ENCODE measurements at regions not wholly inside any gene's neighbourhood (a gene's known extent, or its start where the extent isn't known, plus 50 kb on each side); places are given as distances from the start of the nearest gene placed in this dataset.

DNA sequence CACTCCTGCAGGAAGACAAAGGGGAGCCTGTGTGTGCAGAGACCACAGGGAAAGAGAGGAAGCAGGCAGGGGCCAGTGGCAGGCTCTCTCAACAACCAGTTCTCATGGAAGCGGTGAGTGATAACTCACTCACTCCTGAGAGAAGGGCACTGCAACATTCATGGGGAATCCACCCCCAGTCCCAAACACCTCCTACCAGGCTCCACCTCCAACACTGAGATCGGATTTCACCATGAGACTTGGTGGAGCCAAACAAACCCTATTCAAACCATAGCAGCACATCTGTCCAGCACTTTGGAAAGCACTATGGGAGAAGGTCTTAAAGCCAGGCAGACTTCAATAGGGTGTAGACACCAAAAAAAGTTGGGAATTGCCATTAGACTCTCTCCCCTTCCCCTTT lies 345.7 kb upstream of the SPRED2 start:
- DNase-seq (ENCODE audit: low read depth) = no peak
- Histone ChIP-seq H3K4me3 (ENCODE audit: low read depth, low read length) (no peak overlapping the region), H3K27me3 (ENCODE audit: control insufficient read depth, insufficient read depth, low read length) (no peaks in the 10 kb centered on the region), H3K36me3 (ENCODE audit: control insufficient read depth, insufficient read depth, low read length) (no peaks in the 10 kb centered on the region)
- TF ChIP-seq, protein P1, sequence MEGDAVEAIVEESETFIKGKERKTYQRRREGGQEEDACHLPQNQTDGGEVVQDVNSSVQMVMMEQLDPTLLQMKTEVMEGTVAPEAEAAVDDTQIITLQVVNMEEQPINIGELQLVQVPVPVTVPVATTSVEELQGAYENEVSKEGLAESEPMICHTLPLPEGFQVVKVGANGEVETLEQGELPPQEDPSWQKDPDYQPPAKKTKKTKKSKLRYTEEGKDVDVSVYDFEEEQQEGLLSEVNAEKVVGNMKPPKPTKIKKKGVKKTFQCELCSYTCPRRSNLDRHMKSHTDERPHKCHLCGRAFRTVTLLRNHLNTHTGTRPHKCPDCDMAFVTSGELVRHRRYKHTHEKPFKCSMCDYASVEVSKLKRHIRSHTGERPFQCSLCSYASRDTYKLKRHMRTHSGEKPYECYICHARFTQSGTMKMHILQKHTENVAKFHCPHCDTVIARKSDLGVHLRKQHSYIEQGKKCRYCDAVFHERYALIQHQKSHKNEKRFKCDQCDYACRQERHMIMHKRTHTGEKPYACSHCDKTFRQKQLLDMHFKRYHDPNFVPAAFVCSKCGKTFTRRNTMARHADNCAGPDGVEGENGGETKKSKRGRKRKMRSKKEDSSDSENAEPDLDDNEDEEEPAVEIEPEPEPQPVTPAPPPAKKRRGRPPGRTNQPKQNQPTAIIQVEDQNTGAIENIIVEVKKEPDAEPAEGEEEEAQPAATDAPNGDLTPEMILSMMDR (IDR thresholded peaks at IDR 0.05; ENCODE audit: insufficient read depth, low read length, poor library complexity, severe bottlenecking) = no peak

DNA sequence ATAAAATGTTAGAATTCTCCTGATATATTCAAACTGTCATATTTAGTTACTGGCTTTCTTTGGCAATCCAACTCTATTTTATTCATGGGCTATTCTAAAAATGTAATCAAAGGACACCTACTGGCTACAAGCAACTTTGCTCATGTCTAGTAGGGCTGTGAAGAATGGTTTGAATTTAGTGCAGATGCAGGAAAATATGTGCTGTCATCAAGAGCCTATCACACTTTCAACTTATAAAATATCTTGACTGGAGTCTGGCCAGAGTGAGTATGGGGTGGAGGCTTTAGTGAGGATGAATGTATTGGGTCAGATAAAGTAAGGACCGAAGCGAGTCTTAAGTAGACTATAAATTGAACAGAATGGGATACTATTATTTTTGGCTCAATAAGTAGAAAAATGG lies 343.4 kb upstream of the SPRED2 start:
- TF ChIP-seq, protein P1 (IDR thresholded peaks at IDR 0.05; ENCODE audit: insufficient read depth, low read length, poor library complexity, severe bottlenecking) = no peak
- Histone ChIP-seq H3K4me3 (ENCODE audit: low read depth, low read length) (no peak overlapping the region), H3K27me3 (ENCODE audit: control insufficient read depth, insufficient read depth, low read length) (peaks cover 2% of the 10 kb centered on the region), H3K36me3 (ENCODE audit: control insufficient read depth, insufficient read depth, low read length) (no peaks in the 10 kb centered on the region)
- no peak for DNase-seq (ENCODE audit: low read depth)

DNA sequence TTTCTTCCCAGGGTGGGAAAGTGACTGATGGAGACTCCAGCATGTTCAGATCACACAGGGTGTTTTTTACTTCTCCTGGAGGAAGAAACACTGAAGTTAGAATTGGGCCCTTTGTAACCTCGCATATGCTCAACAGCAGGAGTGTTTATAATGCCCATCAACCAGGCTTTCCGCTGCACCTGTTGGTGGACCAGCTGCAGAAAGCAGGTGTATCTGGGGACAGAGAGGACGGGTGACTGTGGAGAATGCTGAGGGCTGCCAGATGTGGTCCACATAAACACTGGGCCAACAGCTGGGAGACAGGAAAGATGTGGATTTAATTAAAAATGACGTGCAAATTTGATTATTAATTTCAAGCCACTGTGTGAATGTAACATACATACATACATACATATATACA lies 335.5 kb upstream of the SPRED2 start:
- no peak overlapping the region for H3K4me3 ChIP-seq (ENCODE audit: low read depth, low read length)

DNA sequence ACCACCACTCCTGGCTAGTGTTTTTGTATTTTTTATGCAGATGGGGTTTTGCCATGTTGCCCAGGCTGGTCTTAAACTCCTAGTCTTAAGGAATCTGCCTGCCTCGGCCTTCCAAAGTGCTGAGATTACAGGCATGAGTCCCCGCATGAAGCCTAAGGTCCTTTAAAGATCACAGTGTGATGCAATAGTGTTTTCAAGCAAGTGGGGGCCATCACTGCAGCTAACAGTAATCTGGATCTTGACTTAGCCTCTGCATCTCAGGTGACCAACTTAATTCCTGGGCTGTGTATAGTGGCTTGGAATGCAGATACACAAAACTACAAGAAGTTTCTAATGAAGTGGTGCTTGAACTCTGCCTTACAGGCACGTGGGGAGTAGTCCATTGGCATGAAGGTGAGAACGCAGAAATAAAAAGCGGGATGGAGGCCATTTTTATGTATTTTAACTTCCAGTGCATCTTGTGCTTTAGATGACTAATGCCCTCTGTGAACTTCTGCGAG lies 334.4 kb upstream of the SPRED2 start:
- Histone ChIP-seq H3K27me3 (ENCODE audit: control insufficient read depth, insufficient read depth, low read length) (peaks cover 2% of the 10 kb centered on the region), H3K36me3 (ENCODE audit: control insufficient read depth, insufficient read depth, low read length) (no peaks in the 10 kb centered on the region), H3K4me3 (ENCODE audit: low read depth, low read length) (no peak overlapping the region)
- no peak for DNase-seq (ENCODE audit: low read depth)
- TF ChIP-seq, protein P1 (IDR thresholded peaks at IDR 0.05; ENCODE audit: insufficient read depth, low read length, poor library complexity, severe bottlenecking) = no peak

More for the DNA sequence above, 335.5 kb upstream of the SPRED2 start:
- no peak for DNase-seq (ENCODE audit: low read depth)
- TF ChIP-seq, protein P1 (IDR thresholded peaks at IDR 0.05; ENCODE audit: insufficient read depth, low read length, poor library complexity, severe bottlenecking) = no peak
- peaks cover 2% of the 10 kb centered on the region for H3K27me3 ChIP-seq (ENCODE audit: control insufficient read depth, insufficient read depth, low read length)
- no peaks in the 10 kb centered on the region for H3K36me3 ChIP-seq (ENCODE audit: control insufficient read depth, insufficient read depth, low read length)

DNA sequence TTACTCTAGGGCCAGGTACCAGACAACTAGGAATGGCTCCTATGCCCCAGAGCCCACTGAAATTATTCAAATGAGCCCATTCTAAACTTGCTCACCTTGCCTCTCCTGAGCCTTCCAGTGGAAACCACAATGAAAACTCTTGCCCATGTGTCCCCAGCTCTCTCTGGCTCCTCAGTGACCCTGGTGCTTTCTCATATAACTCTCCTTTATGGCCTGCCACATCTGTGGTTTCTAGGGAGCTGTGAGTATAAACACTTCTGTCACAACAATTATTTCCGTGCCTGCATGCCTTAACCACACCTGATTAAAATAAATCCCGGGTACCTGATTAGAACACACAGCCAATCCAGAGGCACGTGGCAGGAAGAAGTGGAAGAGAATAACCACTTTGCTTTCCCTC lies 333.0 kb upstream of the SPRED2 start:
- H3K27me3 ChIP-seq (ENCODE audit: control insufficient read depth, insufficient read depth, low read length) = no peaks in the 10 kb centered on the region
- no peak for DNase-seq (ENCODE audit: low read depth)
- TF ChIP-seq, protein P1 (IDR thresholded peaks at IDR 0.05; ENCODE audit: insufficient read depth, low read length, poor library complexity, severe bottlenecking) = no peak
- no peaks in the 10 kb centered on the region for H3K36me3 ChIP-seq (ENCODE audit: control insufficient read depth, insufficient read depth, low read length)
- no peak overlapping the region for H3K4me3 ChIP-seq (ENCODE audit: low read depth, low read length)

DNA sequence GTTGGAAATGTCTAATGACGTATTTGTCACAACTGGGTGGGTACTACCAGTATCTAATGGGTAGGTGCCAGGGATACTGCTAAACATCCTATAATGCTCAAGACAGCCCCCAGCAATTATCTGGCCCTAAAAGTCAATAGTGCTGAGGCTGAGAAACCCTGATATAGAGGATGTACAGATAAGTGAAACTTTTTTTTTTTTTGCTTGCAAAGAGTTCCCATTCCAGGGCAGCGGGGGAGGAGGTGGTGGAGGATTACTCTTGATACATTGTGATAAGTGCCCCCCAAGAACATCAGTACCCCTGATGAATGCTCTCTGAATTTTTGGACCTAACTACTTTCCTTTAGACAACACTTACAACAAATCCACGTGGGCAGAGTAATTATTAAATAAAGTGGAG lies 329.7 kb upstream of the SPRED2 start:
- no peak for DNase-seq (ENCODE audit: low read depth)
- no peak overlapping the region for H3K4me3 ChIP-seq (ENCODE audit: low read depth, low read length)
- H3K36me3 ChIP-seq (ENCODE audit: control insufficient read depth, insufficient read depth, low read length) = no peaks in the 10 kb centered on the region
- TF ChIP-seq, protein P1 (IDR thresholded peaks at IDR 0.05; ENCODE audit: insufficient read depth, low read length, poor library complexity, severe bottlenecking) = no peak
- no peaks in the 10 kb centered on the region for H3K27me3 ChIP-seq (ENCODE audit: control insufficient read depth, insufficient read depth, low read length)

Data from kidney epithelial cell (primary cell).